GM23248 (cell line): ENCODE measurements at regions not wholly inside any gene's neighbourhood (a gene's known extent, or its start where the extent isn't known, plus 50 kb on each side); places are given as distances from the start of the nearest gene placed in this dataset.

Source experiments
- EZH2 ChIP-seq: fragments of 200-600 bp; sonication (generic); IDR thresholded peaks from 2 replicates; pipeline ENCODE4 v1.6.1; 2018; ENCODE audit warnings: antibody characterized with exemption, mild to moderate bottlenecking; ENCODE audit not compliant: insufficient read depth, poor library complexity, severe bottlenecking
- EZH2phosphoT487 ChIP-seq: fragments of 200-600 bp; sonication (generic); IDR thresholded peaks from 2 replicates; pipeline ENCODE4 v1.6.1; 2018; ENCODE audit warnings: antibody characterized with exemption, moderate library complexity, mild to moderate bottlenecking, low read depth; ENCODE audit not compliant: insufficient read depth

DNA sequence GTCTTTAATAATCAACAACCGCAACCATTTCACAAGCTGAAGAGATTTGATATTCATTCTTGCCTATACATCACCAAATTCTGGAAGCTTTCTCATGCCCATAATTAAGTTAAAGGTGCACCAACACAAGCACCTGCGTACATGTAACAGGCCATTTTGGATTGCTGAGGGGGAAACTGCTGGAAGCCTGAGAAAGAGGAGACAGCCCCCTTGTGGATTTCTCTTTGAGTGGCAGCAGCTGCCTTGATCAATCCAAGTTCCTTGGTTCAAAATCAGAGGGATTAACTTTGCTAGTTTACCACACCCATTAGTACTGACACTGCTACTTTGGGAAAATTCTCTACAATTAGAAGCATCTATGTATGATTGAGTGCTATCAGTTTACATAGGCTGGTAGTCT lies 321.1 kb downstream of the NOVA1 start:
- TF ChIP-seq EZH2 = no peak
- TF ChIP-seq EZH2phosphoT487 = no peak
